ENCODE measurements at regions not wholly inside any gene's neighbourhood (a gene's known extent, or its start where the extent isn't known, plus 50 kb on each side); places are given as distances from the start of the nearest gene placed in this dataset.

DNA sequence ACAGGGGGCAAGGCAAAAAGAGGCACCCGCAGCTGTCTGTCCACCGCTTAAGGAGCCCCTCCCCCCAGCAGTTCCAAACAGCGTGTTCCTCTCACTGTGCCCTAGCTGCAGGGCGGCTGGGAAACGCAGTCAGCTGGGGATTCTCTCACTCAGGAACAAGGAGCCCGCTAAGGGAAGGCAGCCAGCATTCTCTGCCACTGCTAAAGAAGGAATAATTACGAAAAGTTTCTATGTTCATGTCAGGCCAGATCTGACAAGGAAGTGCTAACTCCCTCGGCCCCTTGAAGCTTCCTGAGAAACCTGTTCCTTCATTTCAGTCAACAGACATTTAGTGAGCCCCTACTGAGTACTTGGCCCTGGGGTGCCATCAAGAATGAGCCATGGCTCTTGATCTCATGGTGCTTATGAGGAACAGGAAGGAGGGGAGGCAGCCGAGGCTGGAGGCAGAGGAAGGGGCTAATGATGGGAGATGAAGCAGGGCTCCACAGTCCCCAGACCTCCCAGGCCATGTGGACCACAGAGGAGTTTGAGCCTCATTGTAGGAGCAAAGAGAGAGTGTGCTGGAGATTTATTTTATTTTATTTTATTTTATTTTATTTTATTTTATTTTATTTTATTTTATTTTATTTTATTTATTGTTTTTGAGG is 101.7 kb upstream of the PMEPA1 start:
- peak; percentile 31 to 40 for ATAC-seq
- DNase-seq = no peak
- no peak overlapping the region for H3K27ac ChIP-seq

DNA sequence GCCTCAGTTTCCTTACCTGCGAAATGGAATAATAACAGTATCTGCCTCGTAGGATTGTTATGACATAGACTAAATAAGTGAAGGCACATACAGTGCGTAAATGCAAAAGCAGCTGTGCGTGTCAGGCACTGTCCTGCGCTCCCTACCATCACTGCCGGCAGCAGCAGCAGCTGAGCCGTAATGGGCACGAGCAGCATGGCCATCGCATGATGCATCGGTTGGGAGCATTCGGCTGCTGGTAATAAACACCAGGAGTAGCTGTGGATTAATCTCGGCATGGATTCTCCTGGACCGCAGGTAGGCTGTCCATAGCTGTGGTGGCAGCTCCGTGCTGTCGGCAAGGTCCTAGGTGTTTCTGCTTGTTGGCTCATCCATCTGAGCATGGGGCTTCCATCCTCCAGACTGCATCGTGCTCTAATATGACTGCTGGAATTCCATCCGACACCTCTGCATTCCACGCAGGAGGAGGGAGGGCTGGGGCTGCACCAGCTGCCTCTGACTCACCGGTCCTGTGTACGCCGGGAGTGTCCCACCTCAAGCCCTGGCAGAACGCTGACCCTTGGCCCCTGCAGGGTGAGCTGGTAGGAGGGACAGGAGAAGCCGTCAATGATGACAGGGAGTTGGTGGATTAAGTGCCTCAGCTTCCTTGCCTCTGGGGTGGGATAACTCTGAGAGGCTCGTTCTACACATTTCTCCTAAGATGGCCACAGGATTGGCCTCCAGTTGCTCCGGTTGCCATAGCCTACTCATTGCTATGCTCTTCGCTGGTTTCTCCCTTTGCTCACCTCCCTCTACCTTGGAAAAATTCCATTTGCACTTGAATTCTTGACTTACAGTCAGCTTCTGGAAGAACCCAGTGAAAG is 100.9 kb upstream of the PMEPA1 start:
- H3K4me1 ChIP-seq = peaks cover 10% of the 10 kb centered on the region
- TF ChIP-seq, protein P1, sequence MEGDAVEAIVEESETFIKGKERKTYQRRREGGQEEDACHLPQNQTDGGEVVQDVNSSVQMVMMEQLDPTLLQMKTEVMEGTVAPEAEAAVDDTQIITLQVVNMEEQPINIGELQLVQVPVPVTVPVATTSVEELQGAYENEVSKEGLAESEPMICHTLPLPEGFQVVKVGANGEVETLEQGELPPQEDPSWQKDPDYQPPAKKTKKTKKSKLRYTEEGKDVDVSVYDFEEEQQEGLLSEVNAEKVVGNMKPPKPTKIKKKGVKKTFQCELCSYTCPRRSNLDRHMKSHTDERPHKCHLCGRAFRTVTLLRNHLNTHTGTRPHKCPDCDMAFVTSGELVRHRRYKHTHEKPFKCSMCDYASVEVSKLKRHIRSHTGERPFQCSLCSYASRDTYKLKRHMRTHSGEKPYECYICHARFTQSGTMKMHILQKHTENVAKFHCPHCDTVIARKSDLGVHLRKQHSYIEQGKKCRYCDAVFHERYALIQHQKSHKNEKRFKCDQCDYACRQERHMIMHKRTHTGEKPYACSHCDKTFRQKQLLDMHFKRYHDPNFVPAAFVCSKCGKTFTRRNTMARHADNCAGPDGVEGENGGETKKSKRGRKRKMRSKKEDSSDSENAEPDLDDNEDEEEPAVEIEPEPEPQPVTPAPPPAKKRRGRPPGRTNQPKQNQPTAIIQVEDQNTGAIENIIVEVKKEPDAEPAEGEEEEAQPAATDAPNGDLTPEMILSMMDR (IDR thresholded peaks at IDR 0.05) = no peak
- DNase-seq (no peak), ATAC-seq (peak; percentile 59 to 60)
- no peaks in the 10 kb centered on the region for H3K27me3 ChIP-seq (ENCODE audit: low read depth)
- no peaks in the 10 kb centered on the region for H3K9me3 ChIP-seq
- no peak overlapping the region for H3K27ac ChIP-seq
- H3K4me3 ChIP-seq = no peak overlapping the region
- intact Hi-C loops (cut with DNase I) = no loop called here
- H3K36me3 ChIP-seq = no peaks in the 10 kb centered on the region

More for the DNA sequence above, 101.7 kb upstream of the PMEPA1 start:
- intact Hi-C loops (cut with DNase I) = no loop called here
- H3K27me3 ChIP-seq (ENCODE audit: low read depth) = no peaks in the 10 kb centered on the region
- TF ChIP-seq, protein P1 (IDR thresholded peaks at IDR 0.05) = no peak
- no peak overlapping the region for H3K4me3 ChIP-seq
- peaks cover 10% of the 10 kb centered on the region for H3K4me1 ChIP-seq
- no peaks in the 10 kb centered on the region for H3K36me3 ChIP-seq
- no peaks in the 10 kb centered on the region for H3K9me3 ChIP-seq

DNA sequence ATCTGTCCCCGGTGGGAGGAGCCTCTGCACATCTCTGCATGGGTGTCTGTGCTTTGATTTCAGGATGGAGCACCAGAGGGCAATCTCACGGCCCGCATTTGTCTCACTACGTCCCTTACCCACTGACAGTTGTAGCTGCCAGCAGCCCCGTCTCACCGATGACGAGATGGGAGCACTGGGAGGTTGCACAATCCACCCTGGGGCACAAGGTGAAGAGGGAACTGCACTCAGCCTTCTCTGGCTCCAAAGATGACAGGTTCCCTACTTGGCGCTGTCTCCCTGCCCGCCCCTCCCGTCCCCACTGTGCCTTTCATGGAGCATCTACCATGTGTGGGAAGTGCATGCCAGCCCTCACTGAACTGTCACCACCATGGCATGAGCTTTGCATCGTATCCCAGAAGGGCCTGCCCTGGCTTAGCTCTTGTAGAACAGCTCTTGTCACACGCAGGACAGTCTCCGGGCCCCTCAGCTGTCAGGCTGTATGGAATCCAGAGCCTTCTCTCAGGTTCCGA is 99.9 kb upstream of the PMEPA1 start:
- intact Hi-C loops (cut with DNase I) = no loop called here
- Histone ChIP-seq H3K4me3 (no peak overlapping the region), H3K27me3 (ENCODE audit: low read depth) (no peaks in the 10 kb centered on the region), H3K27ac (no peak overlapping the region), H3K4me1 (peaks cover 10% of the 10 kb centered on the region), H3K36me3 (no peaks in the 10 kb centered on the region), H3K9me3 (no peaks in the 10 kb centered on the region)
- DNase-seq = no peak
- peak in 1 of 2 donors; percentile 18 for ATAC-seq
- TF ChIP-seq, protein P1 (IDR thresholded peaks at IDR 0.05) = no peak

DNA sequence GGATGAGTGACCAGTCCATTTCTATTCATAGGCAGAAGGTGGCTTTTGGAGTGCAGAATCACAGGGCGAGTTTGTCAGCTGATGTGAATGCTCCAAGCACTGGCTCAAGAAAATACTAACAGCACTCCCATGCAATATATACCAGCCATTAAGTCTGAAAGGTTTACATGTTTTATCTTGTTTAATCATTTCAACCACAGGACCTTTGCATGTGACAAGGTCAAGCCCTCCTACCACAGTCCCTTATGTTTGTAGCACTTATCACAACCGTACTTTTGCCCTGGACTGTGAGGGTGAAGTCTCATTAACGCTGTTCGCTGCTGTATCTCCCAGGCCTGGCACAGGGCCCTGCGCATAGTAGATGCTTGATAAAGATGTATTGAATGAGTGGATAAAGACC is 99.3 kb upstream of the PMEPA1 start:
- H3K9me3 ChIP-seq = no peaks in the 10 kb centered on the region
- H3K4me3 ChIP-seq = no peak overlapping the region
- intact Hi-C loops (cut with DNase I) = no loop called here
- H3K4me1 ChIP-seq = peaks cover 10% of the 10 kb centered on the region
- no peaks in the 10 kb centered on the region for H3K36me3 ChIP-seq
- no peak for ATAC-seq
- no peaks in the 10 kb centered on the region for H3K27me3 ChIP-seq (ENCODE audit: low read depth)
- no peak overlapping the region for H3K27ac ChIP-seq
- no peak for DNase-seq
- TF ChIP-seq, protein P1 (IDR thresholded peaks at IDR 0.05) = no peak

DNA sequence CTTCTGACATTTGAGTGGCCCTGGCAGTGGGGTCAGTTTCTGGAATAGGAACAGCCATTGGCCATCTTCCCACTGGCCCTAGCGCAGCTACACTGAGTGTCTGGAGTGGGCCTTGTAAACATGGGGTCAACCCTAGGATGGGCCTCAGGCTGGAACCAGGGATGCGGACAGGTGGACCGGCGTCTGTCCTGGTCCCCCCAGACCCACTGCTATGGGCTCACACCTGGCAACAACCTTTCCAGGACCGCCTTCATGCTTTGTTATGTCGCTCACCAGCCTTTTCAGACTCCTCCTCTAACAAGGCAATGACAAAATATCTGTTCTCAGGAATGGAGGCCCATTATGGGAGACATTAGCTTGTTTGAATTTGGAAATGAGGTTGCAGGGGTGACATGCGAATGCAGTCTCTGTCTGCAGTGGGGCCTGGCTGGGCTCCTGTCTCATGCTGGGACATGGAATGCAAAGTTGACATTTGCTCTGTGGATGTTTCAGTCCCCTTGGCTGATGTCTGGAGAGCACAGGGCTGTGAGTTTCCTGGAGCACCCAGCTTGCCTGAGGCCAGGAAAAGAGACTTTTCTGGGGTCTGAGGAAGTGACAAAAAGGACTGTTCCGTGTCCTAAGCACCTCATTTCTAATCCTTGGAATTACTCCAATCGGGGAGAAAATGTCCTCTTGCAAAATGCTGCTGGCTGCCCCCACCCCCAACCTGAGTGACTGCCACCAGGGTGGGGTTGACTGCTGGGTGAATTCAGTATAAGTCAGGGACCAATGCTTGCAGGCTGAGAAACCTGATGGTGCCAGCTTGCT is 98.7 kb upstream of the PMEPA1 start:
- DNase-seq (no peak), ATAC-seq (no peak)
- peaks cover 10% of the 10 kb centered on the region for H3K4me1 ChIP-seq
- peak overlapping the region; percentile 18 for H3K27ac ChIP-seq
- TF ChIP-seq, protein P1 (IDR thresholded peaks at IDR 0.05) = no peak
- H3K36me3 ChIP-seq = no peaks in the 10 kb centered on the region
- intact Hi-C loops (cut with DNase I) = no loop called here
- H3K27me3 ChIP-seq (ENCODE audit: low read depth) = no peaks in the 10 kb centered on the region
- no peak overlapping the region for H3K4me3 ChIP-seq
- H3K9me3 ChIP-seq = no peaks in the 10 kb centered on the region
